Esophagus muscularis mucosa (tissue), 4 donors: ENCODE measurements at regions not wholly inside any gene's neighbourhood (a gene's known extent, or its start where the extent isn't known, plus 50 kb on each side); places are given as distances from the start of the nearest gene placed in this dataset.
"Not testable (repeated sequence)": the region's sequence is repeated elsewhere in the genome, so short reads cannot be mapped to it uniquely, and the experiment has no call there.

Experiments
- CTCF ChIP-seq, 3 experiments: fragments of 200-600 bp in 2 of 3; fragments of 450-650 bp in 1 of 3; sonication (generic) in 2 of 3; IDR thresholded peaks; one replicate each; pipeline ENCODE4 v1.5.1; 2017 to 2019; ENCODE audit warnings: antibody characterized with exemption in 3 of 3, mild to moderate bottlenecking in 2 of 3, moderate library complexity in 1 of 3
- EP300 ChIP-seq: sonication (generic); formaldehyde crosslinking; IDR thresholded peaks from one replicate; pipeline ENCODE4 v1.6.1; 2017; ENCODE audit warnings: antibody characterized with exemption
- POLR2A ChIP-seq: fragments of 450-650 bp; IDR thresholded peaks from one replicate; pipeline ENCODE4 v1.6.1; 2017; ENCODE audit warnings: antibody characterized with exemption, moderate library complexity, mild to moderate bottlenecking, low read depth

GRCh38 chr10:47580063-47580462 lies 56.6 kb upstream of the AGAP9 start:
- TF ChIP-seq CTCF (IDR thresholded peaks at IDR 0.05); EP300; POLR2A: not testable (repeated sequence)
